ENCODE measurements at regions not wholly inside any gene's neighbourhood (a gene's known extent, or its start where the extent isn't known, plus 50 kb on each side); places are given as distances from the start of the nearest gene placed in this dataset.

- no peak overlapping the region for H3K4me3 ChIP-seq
- intact Hi-C loops (cut with DNase I): no loop called here
- H3K27ac ChIP-seq: no peak overlapping the region
- no peaks in the 10 kb centered on the region for H3K27me3 ChIP-seq
- no peak for TF ChIP-seq POLR2AphosphoS5 (IDR thresholded peaks at IDR 0.05)
- TF ChIP-seq EP300 (IDR thresholded peaks at IDR 0.05): no peak
- no peak for TF ChIP-seq CTCF (IDR thresholded peaks at IDR 0.05)
- TF ChIP-seq POLR2A (IDR thresholded peaks at IDR 0.05): no peak
- DNase-seq: no peak
- no peaks in the 10 kb centered on the region for H3K36me3 ChIP-seq
- H3K9me3 ChIP-seq: no peaks in the 10 kb centered on the region
- H3K4me1 ChIP-seq: no peaks in the 10 kb centered on the region
- WGBS, 2 donors: 87 to 92% methylated on average over 4 of the region's 4 CpGs
These were observed 56.8 kb upstream of the UBAC2 start for GRCh38 chr13:99143904-99144303.

GRCh38 chr13:99144306-99144705, 56.3 kb upstream of the UBAC2 start:
- Histone ChIP-seq H3K27me3 (no peaks in the 10 kb centered on the region), H3K27ac (no peak overlapping the region), H3K4me1 (no peaks in the 10 kb centered on the region), H3K9me3 (no peaks in the 10 kb centered on the region), H3K4me3 (no peak overlapping the region), H3K36me3 (no peaks in the 10 kb centered on the region)
- WGBS, 2 donors: 54 to 82% methylated on average over 6 of the region's 6 CpGs
- TF ChIP-seq POLR2A (IDR thresholded peaks at IDR 0.05) (no peak), POLR2AphosphoS5 (IDR thresholded peaks at IDR 0.05) (no peak), EP300 (IDR thresholded peaks at IDR 0.05) (no peak), CTCF (IDR thresholded peaks at IDR 0.05) (no peak)
- intact Hi-C loops (cut with DNase I): no loop called here
- no peak for DNase-seq

GRCh38 chr13:99145461-99145860, 55.2 kb upstream of the UBAC2 start:
- intact Hi-C loops (cut with DNase I): no loop called here
- Histone ChIP-seq H3K27me3 (no peaks in the 10 kb centered on the region), H3K9me3 (no peaks in the 10 kb centered on the region), H3K27ac (no peak overlapping the region), H3K4me1 (no peaks in the 10 kb centered on the region), H3K4me3 (no peak overlapping the region), H3K36me3 (no peaks in the 10 kb centered on the region)
- DNase-seq: no peak
- WGBS, 2 donors: 57 to 80% methylated on average over 4 of the region's 4 CpGs
- no peak for TF ChIP-seq POLR2AphosphoS5 (IDR thresholded peaks at IDR 0.05)

- 76 to 92% methylated on average over 7 of the region's 7 CpGs for WGBS, 2 donors
- H3K4me3 ChIP-seq: no peak overlapping the region
- H3K27me3 ChIP-seq: no peaks in the 10 kb centered on the region
- H3K4me1 ChIP-seq: no peaks in the 10 kb centered on the region
- TF ChIP-seq POLR2AphosphoS5 (IDR thresholded peaks at IDR 0.05): no peak
- no peak for TF ChIP-seq CTCF (IDR thresholded peaks at IDR 0.05)
- no peak for TF ChIP-seq EP300 (IDR thresholded peaks at IDR 0.05)
- TF ChIP-seq POLR2A (IDR thresholded peaks at IDR 0.05): no peak
- no peaks in the 10 kb centered on the region for H3K9me3 ChIP-seq
- no peak for DNase-seq
- H3K36me3 ChIP-seq: no peaks in the 10 kb centered on the region
- intact Hi-C loops (cut with DNase I): no loop called here
- no peak overlapping the region for H3K27ac ChIP-seq
These were observed 49.9 kb upstream of the UBAC2 start for GRCh38 chr13:99150575-99151361.
